ENCODE measurements at regions not wholly inside any gene's neighbourhood (a gene's known extent, or its start where the extent isn't known, plus 50 kb on each side); places are given as distances from the start of the nearest gene placed in this dataset.

GRCh38 chr7:130904792-130905191 lies 170.8 kb upstream of the KLF14 start (continued):
- TF ChIP-seq PRDM2 (tag by site-specific recombination; IDR thresholded peaks at IDR 0.05; ENCODE audit: borderline replicate concordance), result no peak

GRCh38 chr7:130906575-130906974 lies 172.6 kb upstream of the KLF14 start:
- Histone ChIP-seq H3K36me3 (ENCODE audit: control insufficient read depth in 2 of 2, insufficient read depth in 1 of 2, low read length in 2 of 2) (no peaks in the 10 kb centered on the region), H3K4me1 (ENCODE audit: control insufficient read depth, insufficient read depth, low read length) (peaks cover 17% of the 10 kb centered on the region), H3K4me3 (ENCODE audit: low read depth, low read length) (no peak overlapping the region), H3K27ac (ENCODE audit: extremely low read depth, low read depth, low read length) (no peak overlapping the region), H3K9me3 (ENCODE audit: control insufficient read depth, insufficient read depth, low read depth, low read length) (no peaks in the 10 kb centered on the region)
- TF ChIP-seq ZNF837 (tag by site-specific recombination; IDR thresholded peaks at IDR 0.05) (no peak), ZNF639 (tag by site-specific recombination; IDR thresholded peaks at IDR 0.05) (no peak), ZNF585B (tag by site-specific recombination; IDR thresholded peaks at IDR 0.05) (no peak), ZNF792 (tag by site-specific recombination; IDR thresholded peaks at IDR 0.05) (no peak), ZSCAN5A (tag by site-specific recombination; IDR thresholded peaks at IDR 0.05) (no peak), ZNF214 (tag by site-specific recombination; IDR thresholded peaks at IDR 0.05; ENCODE audit: borderline replicate concordance) (no peak), INSM2 (tag by site-specific recombination; IDR thresholded peaks at IDR 0.05) (no peak), ZNF19 (tag by site-specific recombination; IDR thresholded peaks at IDR 0.05; ENCODE audit: low read depth) (no peak), ZNF521 (tag by site-specific recombination; IDR thresholded peaks at IDR 0.05) (no peak), ZSCAN30 (tag by site-specific recombination; IDR thresholded peaks at IDR 0.05) (no peak), ZFP41 (tag by site-specific recombination; IDR thresholded peaks at IDR 0.05; ENCODE audit: borderline replicate concordance) (no peak), YY2 (tag by site-specific recombination; IDR thresholded peaks at IDR 0.05) (no peak), ZNF16 (tag by site-specific recombination; IDR thresholded peaks at IDR 0.05; ENCODE audit: low read depth) (no peak), ZNF24 (tag by site-specific recombination; IDR thresholded peaks at IDR 0.05) (no peak), ZNF670 (tag by site-specific recombination; IDR thresholded peaks at IDR 0.05; ENCODE audit: low read depth) (no peak), ZNF362 (tag by site-specific recombination; IDR thresholded peaks at IDR 0.05) (no peak), ZNF624 (tag by site-specific recombination; IDR thresholded peaks at IDR 0.05) (no peak), SALL2 (tag by site-specific recombination; IDR thresholded peaks at IDR 0.05; ENCODE audit: borderline replicate concordance) (no peak)
- ChIA-PET CTCF (interaction anchor here (2.0 kb wide), 1 partner anchor 10 kb away, joined by 5 read pairs; no protein-coding TSS in a partner anchor), POLR2A (no interaction called here)

Data from HEK293 (cell line).